Sigmoid colon (tissue), 4 donors: ENCODE measurements at regions not wholly inside any gene's neighbourhood (a gene's known extent, or its start where the extent isn't known, plus 50 kb on each side); places are given as distances from the start of the nearest gene placed in this dataset.

ENCODE experiments used
- POLR2AphosphoS5 ChIP-seq, 4 donors: sonication (generic); formaldehyde crosslinking; IDR thresholded peaks; one replicate each; pipeline ENCODE4 v1.6.1; 2017; ENCODE audit warnings: antibody characterized with exemption in 4 of 4
- TF ChIP-seq, protein P1 (sequence below), 4 experiments: fragments of 450-650 bp in 3 of 4; fragments of 200-600 bp in 1 of 4; IDR thresholded peaks; one replicate each; pipeline ENCODE4 v1.5.1; 2016 to 2019; ENCODE audit warnings: antibody characterized with exemption in 4 of 4, mild to moderate bottlenecking in 3 of 4, moderate library complexity in 2 of 4

DNA sequence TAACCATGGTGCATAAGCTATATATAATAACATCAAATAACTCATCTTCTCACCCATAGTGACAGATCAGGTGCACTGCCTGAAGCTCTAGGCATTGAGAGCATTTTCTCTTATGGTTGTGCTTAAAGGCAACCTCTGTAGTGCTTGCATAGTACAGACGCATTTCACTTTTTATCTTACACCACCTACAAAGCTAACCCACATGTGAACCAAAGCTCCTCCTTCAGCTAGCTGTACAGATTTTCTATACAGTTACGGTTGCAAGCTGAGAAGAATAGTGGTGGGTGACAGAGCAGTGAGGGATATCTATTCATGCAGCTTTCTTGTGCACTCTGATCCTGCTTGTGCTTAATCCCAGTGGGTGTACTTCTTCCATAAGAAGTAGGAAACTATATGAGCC, 1525.2 kb downstream of the STIM2 start:
- TF ChIP-seq, protein P1, sequence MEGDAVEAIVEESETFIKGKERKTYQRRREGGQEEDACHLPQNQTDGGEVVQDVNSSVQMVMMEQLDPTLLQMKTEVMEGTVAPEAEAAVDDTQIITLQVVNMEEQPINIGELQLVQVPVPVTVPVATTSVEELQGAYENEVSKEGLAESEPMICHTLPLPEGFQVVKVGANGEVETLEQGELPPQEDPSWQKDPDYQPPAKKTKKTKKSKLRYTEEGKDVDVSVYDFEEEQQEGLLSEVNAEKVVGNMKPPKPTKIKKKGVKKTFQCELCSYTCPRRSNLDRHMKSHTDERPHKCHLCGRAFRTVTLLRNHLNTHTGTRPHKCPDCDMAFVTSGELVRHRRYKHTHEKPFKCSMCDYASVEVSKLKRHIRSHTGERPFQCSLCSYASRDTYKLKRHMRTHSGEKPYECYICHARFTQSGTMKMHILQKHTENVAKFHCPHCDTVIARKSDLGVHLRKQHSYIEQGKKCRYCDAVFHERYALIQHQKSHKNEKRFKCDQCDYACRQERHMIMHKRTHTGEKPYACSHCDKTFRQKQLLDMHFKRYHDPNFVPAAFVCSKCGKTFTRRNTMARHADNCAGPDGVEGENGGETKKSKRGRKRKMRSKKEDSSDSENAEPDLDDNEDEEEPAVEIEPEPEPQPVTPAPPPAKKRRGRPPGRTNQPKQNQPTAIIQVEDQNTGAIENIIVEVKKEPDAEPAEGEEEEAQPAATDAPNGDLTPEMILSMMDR (IDR thresholded peaks at IDR 0.05): no peak
- no peak for TF ChIP-seq POLR2AphosphoS5 (IDR thresholded peaks at IDR 0.05)
